A673 (cell line): ENCODE measurements at regions not wholly inside any gene's neighbourhood (a gene's known extent, or its start where the extent isn't known, plus 50 kb on each side); places are given as distances from the start of the nearest gene placed in this dataset.

ENCODE experiments used
- EZH2 ChIP-seq: fragments of 200-600 bp; sonication (generic); IDR thresholded peaks from 2 replicates; pipeline ENCODE4 v1.6.1; 2017; ENCODE audit warnings: borderline replicate concordance, low read depth, mild to moderate bottlenecking, mixed read lengths, antibody characterized with exemption, low read length; ENCODE audit not compliant: poor library complexity, severe bottlenecking
- TF ChIP-seq, protein P1 (sequence below): fragments of 300-800, 200-600 bp; sonication (generic); conservative IDR thresholded peaks from 2 replicates; pipeline ENCODE4 v1.5.1; 2017; ENCODE audit warnings: low read depth, mild to moderate bottlenecking, antibody characterized with exemption, low read length, moderate library complexity, mixed read lengths

DNA sequence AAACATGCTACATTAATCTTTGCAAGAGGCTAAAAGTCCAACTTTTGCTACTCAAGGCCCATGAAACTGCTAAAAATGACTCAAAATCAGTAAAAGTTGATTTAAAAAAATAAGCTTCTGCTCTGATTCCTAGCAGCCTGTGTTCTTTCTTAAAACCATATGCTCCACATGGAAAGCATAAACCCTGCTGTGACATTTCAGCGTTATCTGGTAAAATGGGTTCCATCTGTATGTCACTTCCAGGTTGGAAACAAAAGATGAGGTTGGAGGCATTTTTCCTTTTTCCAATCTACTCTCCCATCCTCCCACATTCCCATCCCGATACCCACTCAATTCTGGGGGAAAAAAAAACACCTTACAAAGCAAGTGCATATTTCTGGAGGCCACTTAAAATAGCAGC is 439.5 kb downstream of the NEBL start:
- TF ChIP-seq, protein P1, sequence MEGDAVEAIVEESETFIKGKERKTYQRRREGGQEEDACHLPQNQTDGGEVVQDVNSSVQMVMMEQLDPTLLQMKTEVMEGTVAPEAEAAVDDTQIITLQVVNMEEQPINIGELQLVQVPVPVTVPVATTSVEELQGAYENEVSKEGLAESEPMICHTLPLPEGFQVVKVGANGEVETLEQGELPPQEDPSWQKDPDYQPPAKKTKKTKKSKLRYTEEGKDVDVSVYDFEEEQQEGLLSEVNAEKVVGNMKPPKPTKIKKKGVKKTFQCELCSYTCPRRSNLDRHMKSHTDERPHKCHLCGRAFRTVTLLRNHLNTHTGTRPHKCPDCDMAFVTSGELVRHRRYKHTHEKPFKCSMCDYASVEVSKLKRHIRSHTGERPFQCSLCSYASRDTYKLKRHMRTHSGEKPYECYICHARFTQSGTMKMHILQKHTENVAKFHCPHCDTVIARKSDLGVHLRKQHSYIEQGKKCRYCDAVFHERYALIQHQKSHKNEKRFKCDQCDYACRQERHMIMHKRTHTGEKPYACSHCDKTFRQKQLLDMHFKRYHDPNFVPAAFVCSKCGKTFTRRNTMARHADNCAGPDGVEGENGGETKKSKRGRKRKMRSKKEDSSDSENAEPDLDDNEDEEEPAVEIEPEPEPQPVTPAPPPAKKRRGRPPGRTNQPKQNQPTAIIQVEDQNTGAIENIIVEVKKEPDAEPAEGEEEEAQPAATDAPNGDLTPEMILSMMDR = no peak
- TF ChIP-seq EZH2 = no peak
